SK-N-SH (cell line): ENCODE measurements at regions not wholly inside any gene's neighbourhood (a gene's known extent, or its start where the extent isn't known, plus 50 kb on each side); places are given as distances from the start of the nearest gene placed in this dataset.

Source experiments
- CTCF ChIA-PET: fragments of 300-600, 350-600 bp; formaldehyde crosslinking; extraction: SDS; loops from one replicate; lab custom pipeline; 2021; lab: Yijun Ruan, JAX
- POLR2A ChIA-PET: fragments of 350-600 bp; sonication (Branson Sonifier 250); formaldehyde crosslinking; extraction: SDS; loops from one replicate; lab custom pipeline; 2020; ENCODE audit warnings: antibody characterized with exemption, inconsistent platforms; lab: Yijun Ruan, JAX
- DNase-seq: peaks from one replicate; pipeline ENCODE4 v3.0.0; 2012
- H2AFZ ChIP-seq: fragments of 200-600 bp; sonication (generic); 2 replicates; pipeline ENCODE4 v1.8.1; 2016; ENCODE audit warnings: antibody characterized with exemption, mild to moderate bottlenecking, low read depth
- H3F3A ChIP-seq: fragments of 200-600 bp; sonication (generic); replicated peaks from 2 replicates; pipeline ENCODE3; 2016; ENCODE audit warnings: antibody characterized with exemption, mild to moderate bottlenecking; ENCODE audit not compliant: insufficient read depth
- H3K27ac ChIP-seq, 2 experiments: fragments of 200-500 bp in 1 of 2; fragments of 200-600 bp in 1 of 2; sonication (Bioruptor generic) in 1 of 2; sonication (generic), shearing (Covaris generic) in 1 of 2; 2 replicates each; pipeline versions ENCODE4 v1.5.1 to v1.6.1; 2014 to 2016; ENCODE audit warnings: low read depth in 2 of 2, inconsistent platforms in 1 of 2, low read length in 1 of 2, mild to moderate bottlenecking in 1 of 2, mixed read lengths in 1 of 2
- H3K27me3 ChIP-seq: fragments of 200-600 bp; sonication (generic), shearing (Covaris generic); 2 replicates; pipeline ENCODE4 v1.6.1; 2016; ENCODE audit warnings: mixed run types; ENCODE audit not compliant: insufficient read depth
- H3K36me3 ChIP-seq, 2 experiments: fragments of 200-500 bp in 1 of 2; fragments of 200-600 bp in 1 of 2; sonication (Bioruptor generic) in 1 of 2; sonication (generic) in 1 of 2; replicated peaks in 1 of 2; 2 replicates each; pipeline versions ENCODE3 to v1.5.1; 2014 to 2016; ENCODE audit warnings: low read length in 1 of 2, mild to moderate bottlenecking in 1 of 2; ENCODE audit not compliant: insufficient read depth in 2 of 2, control insufficient read depth in 1 of 2
- H3K4me1 ChIP-seq, 2 experiments: fragments of 200-500 bp in 1 of 2; fragments of 200-600 bp in 1 of 2; sonication (Bioruptor generic) in 1 of 2; sonication (generic), shearing (Covaris generic) in 1 of 2; 2 replicates each; pipeline versions ENCODE4 v1.5.1 to v1.6.1; 2014 to 2016; ENCODE audit warnings: low read depth in 1 of 2, low read length in 1 of 2, mixed run types in 1 of 2; ENCODE audit not compliant: insufficient read depth in 2 of 2, control insufficient read depth in 1 of 2
- H3K4me2 ChIP-seq: fragments of 200-600 bp; sonication (generic), shearing (Covaris generic); 2 replicates; pipeline ENCODE4 v1.6.1; 2017; ENCODE audit warnings: mixed run types
- H3K4me3 ChIP-seq, 2 experiments: fragments of 200-500 bp in 1 of 2; fragments of 200-600 bp in 1 of 2; sonication (Bioruptor generic) in 1 of 2; sonication (generic), shearing (Covaris generic) in 1 of 2; 2 replicates each; pipeline versions ENCODE4 v1.5.1 to v1.8.1; 2014 to 2016; ENCODE audit warnings: low read depth in 2 of 2, inconsistent platforms in 1 of 2, low read length in 1 of 2, mild to moderate bottlenecking in 1 of 2, mixed read lengths in 1 of 2, moderate library complexity in 1 of 2
- H3K79me2 ChIP-seq: fragments of 200-600 bp; sonication (generic); 2 replicates; pipeline ENCODE4 v1.8.1; 2017; ENCODE audit warnings: mild to moderate bottlenecking; ENCODE audit not compliant: insufficient read depth
- H3K9ac ChIP-seq: fragments of 200-600 bp; sonication (generic); 2 replicates; pipeline ENCODE4 v1.6.1; 2017; ENCODE audit warnings: mixed run types
- H3K9me2 ChIP-seq: fragments of 200-600 bp; sonication (generic); 2 replicates; pipeline ENCODE4 v1.6.1; 2017; ENCODE audit warnings: mixed run types
- H3K9me3 ChIP-seq: fragments of 200-600 bp; sonication (generic); 2 replicates; pipeline ENCODE4 v1.6.1; 2017; ENCODE audit warnings: mixed run types, mild to moderate bottlenecking, moderate library complexity
- H4K20me1 ChIP-seq: fragments of 200-600 bp; sonication (generic); 2 replicates; pipeline ENCODE4 v1.6.1; 2017; ENCODE audit warnings: mild to moderate bottlenecking, mixed run types; ENCODE audit not compliant: insufficient read depth
- CTCF ChIP-seq: fragments of 200-600 bp; sonication (generic); IDR thresholded peaks from 2 replicates; pipeline ENCODE4 v1.6.1; 2017; ENCODE audit warnings: antibody characterized with exemption, mild to moderate bottlenecking, moderate library complexity
- ELF1 ChIP-seq: IDR thresholded peaks from 2 replicates; pipeline ENCODE4 v1.4.0; 2012
- EP300 ChIP-seq, 2 experiments: IDR thresholded peaks; 2 replicates each; pipeline versions ENCODE4 v1.4.0 to v1.6.1; 2012; ENCODE audit warnings: borderline replicate concordance in 1 of 2, low read depth in 1 of 2, low read length in 1 of 2
- FOSL2 ChIP-seq: IDR thresholded peaks from 2 replicates; pipeline ENCODE4 v1.4.0; 2012; ENCODE audit warnings: low read depth, mild to moderate bottlenecking, moderate library complexity, borderline replicate concordance
- FOXJ3 ChIP-seq: sonication (generic); formaldehyde crosslinking; IDR thresholded peaks from 2 replicates; pipeline ENCODE4 v1.5.1; 2020; ENCODE audit warnings: mild to moderate bottlenecking, missing genetic modification reagents
- GABPA ChIP-seq: IDR thresholded peaks from 2 replicates; pipeline ENCODE4 v1.4.0; 2012; ENCODE audit warnings: low read depth, mild to moderate bottlenecking
- JUND ChIP-seq: IDR thresholded peaks from 2 replicates; pipeline ENCODE4 v1.4.0; 2012
- PBX3 ChIP-seq: IDR thresholded peaks from 2 replicates; pipeline ENCODE4; 2012
- RAD21 ChIP-seq: IDR thresholded peaks from 2 replicates; pipeline ENCODE4 v1.6.1; 2012; ENCODE audit warnings: mild to moderate bottlenecking, low read length
- RCOR1 ChIP-seq: fragments of 150-350 bp; IDR thresholded peaks from 2 replicates; pipeline ENCODE4 v1.6.1; 2017; ENCODE audit warnings: antibody characterized with exemption, low read length
- REST ChIP-seq: IDR thresholded peaks from 2 replicates; pipeline ENCODE4 v1.6.1; 2012; ENCODE audit warnings: mild to moderate bottlenecking, low read depth, low read length, moderate library complexity
- RFX5 ChIP-seq: IDR thresholded peaks from 2 replicates; pipeline ENCODE4 v1.6.1; 2012; ENCODE audit warnings: mild to moderate bottlenecking, improper control_type of control experiment, low read length
- SIN3A ChIP-seq: IDR thresholded peaks from 2 replicates; pipeline ENCODE4 v1.6.1; 2012; ENCODE audit warnings: low read depth, mild to moderate bottlenecking, low read length, moderate library complexity, borderline replicate concordance
- SMC3 ChIP-seq: IDR thresholded peaks from 2 replicates; pipeline ENCODE4 v1.6.1; 2012; ENCODE audit warnings: low read depth, low read length, improper control_type of control experiment
- TCF12 ChIP-seq: IDR thresholded peaks from 2 replicates; pipeline ENCODE4 v1.4.0; 2012
- USF1 ChIP-seq: IDR thresholded peaks from 2 replicates; pipeline ENCODE4 v1.4.0; 2012; ENCODE audit warnings: low read depth, borderline replicate concordance
- WGBS: methylation state at CpG from one replicate; pipeline ENCODE4 v1.1.6; 2017; ENCODE audit warnings: low lambda C conversion rate; 5-methylcytosine and 5-hydroxymethylcytosine counted together

GRCh38 chr13:82878536-82878935 lies 1003.7 kb downstream of the SLITRK1 start (continued):
- TF ChIP-seq REST, result no peak
- no peak for TF ChIP-seq PBX3
- TF ChIP-seq SIN3A, result no peak
- no peak for TF ChIP-seq RAD21
- TF ChIP-seq GABPA, result no peak
- no peak for TF ChIP-seq EP300 (IDR thresholded peaks at IDR 0.05; ENCODE audit: borderline replicate concordance in 1 of 2, low read depth in 1 of 2, low read length in 1 of 2)
- no peak for TF ChIP-seq TCF12
- TF ChIP-seq JUND, result no peak

GRCh38 chr13:82867284-82867683 lies 1015.0 kb downstream of the SLITRK1 start:
- TF ChIP-seq RFX5, result no peak
- H3K36me3 ChIP-seq, result no peaks in the 10 kb centered on the region
- no peaks in the 10 kb centered on the region for H3F3A ChIP-seq
- H4K20me1 ChIP-seq, result no peaks in the 10 kb centered on the region
- H3K9ac ChIP-seq, result no peak overlapping the region
- H3K4me2 ChIP-seq, result no peak overlapping the region
- no peaks in the 10 kb centered on the region for H3K9me3 ChIP-seq
- no peak for DNase-seq
- WGBS, result 27% methylated on average over 2 of the region's 2 CpGs
- no peaks in the 10 kb centered on the region for H3K9me2 ChIP-seq
- no peaks in the 10 kb centered on the region for H3K79me2 ChIP-seq
- no peaks in the 10 kb centered on the region for H3K27me3 ChIP-seq
- no peak overlapping the region for H3K27ac ChIP-seq
- H3K4me1 ChIP-seq, result no peaks in the 10 kb centered on the region
- ChIA-PET POLR2A (no interaction called here), CTCF (no interaction called here)
- H2AFZ ChIP-seq, result no peak overlapping the region
- H3K4me3 ChIP-seq, result no peak overlapping the region

GRCh38 chr13:82850644-82851043 lies 1031.6 kb downstream of the SLITRK1 start:
- Histone ChIP-seq H3K27ac (no peak overlapping the region), H3K4me1 (no peaks in the 10 kb centered on the region), H3K79me2 (no peaks in the 10 kb centered on the region), H3K9me3 (no peaks in the 10 kb centered on the region), H3F3A (no peaks in the 10 kb centered on the region), H3K4me3 (no peak overlapping the region), H4K20me1 (no peaks in the 10 kb centered on the region), H3K4me2 (no peak overlapping the region), H3K9ac (no peak overlapping the region), H3K27me3 (no peaks in the 10 kb centered on the region), H3K36me3 (no peaks in the 10 kb centered on the region), H3K9me2 (no peaks in the 10 kb centered on the region), H2AFZ (no peak overlapping the region)
- CTCF ChIA-PET, result no interaction called here
- POLR2A ChIA-PET, result no interaction called here
- DNase-seq, result no peak
- TF ChIP-seq SMC3 (no peak), RCOR1 (no peak), JUND (no peak), FOSL2 (no peak), FOXJ3 (CRISPR knock-in tag) (no peak), PBX3 (no peak), TCF12 (no peak), USF1 (no peak), CTCF (no peak), ELF1 (no peak)
